Retinal pigment epithelial cell (primary cell): ENCODE measurements at regions not wholly inside any gene's neighbourhood (a gene's known extent, or its start where the extent isn't known, plus 50 kb on each side); places are given as distances from the start of the nearest gene placed in this dataset.

ENCODE experiments used
- DNase-seq: peaks from one replicate; pipeline ENCODE4 v3.0.0-alpha.2; 2010; ENCODE audit warnings: low read depth
- H3K4me3 ChIP-seq: 2 replicates; pipeline ENCODE4 v1.5.1; 2011; ENCODE audit warnings: mild to moderate bottlenecking, low read length, control low read depth, moderate library complexity
- TF ChIP-seq, protein P1 (sequence below): conservative IDR thresholded peaks from 2 replicates; pipeline ENCODE4 v1.5.1; 2011; ENCODE audit warnings: low read depth, low read length, control low read depth, inconsistent platforms

DNA sequence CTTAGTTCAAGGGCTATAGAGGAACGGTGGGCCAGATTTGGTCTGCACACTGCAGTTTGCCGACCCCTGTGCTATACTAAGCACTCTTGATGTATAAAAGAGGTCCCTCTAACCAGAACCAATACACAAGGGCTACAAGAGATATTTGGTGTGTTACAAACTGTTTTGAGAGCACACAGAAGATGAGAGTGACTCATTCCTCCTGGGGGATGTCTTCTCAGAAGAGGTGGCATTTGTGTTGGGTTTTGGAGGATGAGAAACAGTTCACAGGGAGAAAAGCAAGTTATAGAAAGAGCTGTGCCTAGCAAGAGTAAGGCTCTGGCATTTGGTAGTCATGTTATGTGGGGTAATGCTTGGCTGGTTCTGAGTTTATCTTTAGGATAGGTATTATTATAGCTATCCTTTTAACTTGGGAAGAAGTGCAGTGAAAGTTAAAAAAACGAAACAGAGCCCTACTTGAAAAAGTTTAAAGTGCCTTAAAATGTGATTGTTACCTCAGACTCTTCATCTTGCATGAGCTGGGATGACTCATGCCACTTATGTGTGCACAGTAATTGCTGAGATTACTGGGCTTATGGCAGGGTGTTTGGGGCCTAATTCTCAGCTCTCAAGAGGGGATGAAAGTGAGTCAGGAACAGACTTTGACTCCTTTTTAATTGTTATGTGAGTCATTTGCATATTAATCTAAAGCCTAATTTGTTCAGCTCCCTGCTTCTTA is 160.4 kb downstream of the KIF20B start:
- TF ChIP-seq, protein P1, sequence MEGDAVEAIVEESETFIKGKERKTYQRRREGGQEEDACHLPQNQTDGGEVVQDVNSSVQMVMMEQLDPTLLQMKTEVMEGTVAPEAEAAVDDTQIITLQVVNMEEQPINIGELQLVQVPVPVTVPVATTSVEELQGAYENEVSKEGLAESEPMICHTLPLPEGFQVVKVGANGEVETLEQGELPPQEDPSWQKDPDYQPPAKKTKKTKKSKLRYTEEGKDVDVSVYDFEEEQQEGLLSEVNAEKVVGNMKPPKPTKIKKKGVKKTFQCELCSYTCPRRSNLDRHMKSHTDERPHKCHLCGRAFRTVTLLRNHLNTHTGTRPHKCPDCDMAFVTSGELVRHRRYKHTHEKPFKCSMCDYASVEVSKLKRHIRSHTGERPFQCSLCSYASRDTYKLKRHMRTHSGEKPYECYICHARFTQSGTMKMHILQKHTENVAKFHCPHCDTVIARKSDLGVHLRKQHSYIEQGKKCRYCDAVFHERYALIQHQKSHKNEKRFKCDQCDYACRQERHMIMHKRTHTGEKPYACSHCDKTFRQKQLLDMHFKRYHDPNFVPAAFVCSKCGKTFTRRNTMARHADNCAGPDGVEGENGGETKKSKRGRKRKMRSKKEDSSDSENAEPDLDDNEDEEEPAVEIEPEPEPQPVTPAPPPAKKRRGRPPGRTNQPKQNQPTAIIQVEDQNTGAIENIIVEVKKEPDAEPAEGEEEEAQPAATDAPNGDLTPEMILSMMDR = no peak
- peak; percentile 88 for DNase-seq
- H3K4me3 ChIP-seq = no peak overlapping the region

DNA sequence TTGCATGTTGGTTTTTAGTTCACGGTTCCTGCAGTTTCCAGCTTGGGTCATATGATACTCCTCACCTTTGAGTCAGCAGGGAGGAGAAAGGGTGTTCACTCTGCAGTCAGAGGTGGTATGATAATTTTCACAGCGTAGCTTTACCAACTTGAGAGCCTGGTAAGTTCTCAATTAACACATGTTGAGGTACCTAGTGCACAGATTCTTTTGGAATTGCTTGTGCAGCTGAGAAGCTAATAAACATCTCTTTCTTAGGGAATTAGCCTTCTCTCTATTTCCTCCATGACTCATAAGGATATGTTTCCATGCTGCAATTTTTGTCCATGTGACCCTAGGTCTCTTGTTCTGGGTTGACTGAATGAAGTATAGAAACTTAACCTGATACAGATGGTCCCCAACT is 166.6 kb downstream of the KIF20B start:
- TF ChIP-seq, protein P1 = no peak
- H3K4me3 ChIP-seq = no peak overlapping the region
- DNase-seq = peak; percentile 75

DNA sequence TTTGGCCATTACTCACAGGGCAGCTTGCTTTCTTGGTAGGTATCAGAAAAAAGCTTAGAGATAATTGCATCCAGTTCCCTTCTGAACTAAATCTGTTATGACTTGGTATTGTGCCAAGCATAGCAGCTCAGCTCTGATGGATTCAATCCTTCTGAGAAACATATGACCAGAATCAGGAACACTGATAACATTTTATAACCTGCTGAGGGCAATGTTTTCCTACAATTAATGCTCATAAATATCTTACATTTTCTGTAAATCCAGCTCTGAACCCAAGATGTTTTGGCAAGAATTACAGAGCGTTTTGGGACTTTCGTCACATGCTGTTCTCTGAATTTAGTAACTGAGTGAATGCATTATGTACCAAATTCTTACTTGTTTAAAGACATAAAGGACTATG is 167.8 kb downstream of the KIF20B start:
- TF ChIP-seq, protein P1 = peak; percentile 1
- peak; percentile 97 for DNase-seq
- no peak overlapping the region for H3K4me3 ChIP-seq

GRCh38 chr10:89869592-89870156 is 168.3 kb downstream of the KIF20B start:
- no peak for DNase-seq
- no peak overlapping the region for H3K4me3 ChIP-seq
- TF ChIP-seq, protein P1 = no peak

- H3K4me3 ChIP-seq = no peak overlapping the region
- TF ChIP-seq, protein P1 = no peak
- no peak for DNase-seq
Observed at GRCh38 chr10:89870936-89871335, 169.5 kb downstream of the KIF20B start.

GRCh38 chr10:89873055-89873454 is 171.7 kb downstream of the KIF20B start:
- DNase-seq = no peak
- H3K4me3 ChIP-seq = no peak overlapping the region
- TF ChIP-seq, protein P1 = no peak

GRCh38 chr10:89875557-89875956 is 174.2 kb downstream of the KIF20B start:
- no peak overlapping the region for H3K4me3 ChIP-seq
- TF ChIP-seq, protein P1 = no peak
- DNase-seq = no peak
